ENCODE measurements at regions not wholly inside any gene's neighbourhood (a gene's known extent, or its start where the extent isn't known, plus 50 kb on each side); places are given as distances from the start of the nearest gene placed in this dataset.

DNA sequence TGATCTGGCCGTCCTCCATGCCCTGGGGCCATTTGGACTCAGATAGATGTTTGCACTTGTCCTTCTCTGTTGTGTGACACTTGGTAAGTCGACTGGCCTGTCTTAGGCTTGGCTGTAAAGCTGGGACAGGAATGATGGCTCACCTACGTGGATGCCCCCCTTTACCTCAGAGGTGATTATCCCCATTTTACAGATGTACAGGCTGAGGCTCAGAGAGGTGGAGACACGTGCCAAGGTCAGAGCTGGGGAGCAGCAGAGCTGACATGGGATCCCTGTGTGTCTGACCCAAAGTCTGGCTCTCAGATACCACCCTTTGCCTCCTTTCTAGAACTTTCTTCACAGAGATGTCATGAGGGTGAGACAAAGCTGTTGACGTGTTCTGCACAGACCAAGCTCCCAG, 71.3 kb upstream of the CIBAR2 start:
- H3K36me3 ChIP-seq, result no peaks in the 10 kb centered on the region
- intact Hi-C loops (cut with DNase I; ENCODE audit: low total_unique reads) (no loop called here), in situ Hi-C loops (cut with MboI; ENCODE audit: low pct_ligation_motif_present in 1 of 4, low pct_unique_long_range_greater_than_20kb in 1 of 4, low sequenced_read_pairs in 3 of 4) (no loop called here)
- H3K27ac ChIP-seq, result no peak overlapping the region
- TF ChIP-seq POLR2A (IDR thresholded peaks at IDR 0.05), result no peak
- no peak for TF ChIP-seq EP300 (IDR thresholded peaks at IDR 0.05; ENCODE audit: low read depth)
- TF ChIP-seq POLR2AphosphoS5 (IDR thresholded peaks at IDR 0.05), result no peak
- TF ChIP-seq, protein P1, sequence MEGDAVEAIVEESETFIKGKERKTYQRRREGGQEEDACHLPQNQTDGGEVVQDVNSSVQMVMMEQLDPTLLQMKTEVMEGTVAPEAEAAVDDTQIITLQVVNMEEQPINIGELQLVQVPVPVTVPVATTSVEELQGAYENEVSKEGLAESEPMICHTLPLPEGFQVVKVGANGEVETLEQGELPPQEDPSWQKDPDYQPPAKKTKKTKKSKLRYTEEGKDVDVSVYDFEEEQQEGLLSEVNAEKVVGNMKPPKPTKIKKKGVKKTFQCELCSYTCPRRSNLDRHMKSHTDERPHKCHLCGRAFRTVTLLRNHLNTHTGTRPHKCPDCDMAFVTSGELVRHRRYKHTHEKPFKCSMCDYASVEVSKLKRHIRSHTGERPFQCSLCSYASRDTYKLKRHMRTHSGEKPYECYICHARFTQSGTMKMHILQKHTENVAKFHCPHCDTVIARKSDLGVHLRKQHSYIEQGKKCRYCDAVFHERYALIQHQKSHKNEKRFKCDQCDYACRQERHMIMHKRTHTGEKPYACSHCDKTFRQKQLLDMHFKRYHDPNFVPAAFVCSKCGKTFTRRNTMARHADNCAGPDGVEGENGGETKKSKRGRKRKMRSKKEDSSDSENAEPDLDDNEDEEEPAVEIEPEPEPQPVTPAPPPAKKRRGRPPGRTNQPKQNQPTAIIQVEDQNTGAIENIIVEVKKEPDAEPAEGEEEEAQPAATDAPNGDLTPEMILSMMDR (IDR thresholded peaks at IDR 0.05), result no peak
- WGBS, 2 donors (ENCODE audit: low coverage in 1 of 2), result 74% methylated on average over 5 of the region's 5 CpGs; no CpG with 5 or more reads in 1 of the 2 donors
- H3K4me3 ChIP-seq, result no peak overlapping the region
- no peak for DNase-seq
- H3K9me3 ChIP-seq, result peaks cover 0 to 6% of the 10 kb centered on the region in 2 donors
- H3K4me1 ChIP-seq, result peaks cover 0 to 6% (median 2%) of the 10 kb centered on the region in 4 donors
- H3K27me3 ChIP-seq, result no peaks in the 10 kb centered on the region

DNA sequence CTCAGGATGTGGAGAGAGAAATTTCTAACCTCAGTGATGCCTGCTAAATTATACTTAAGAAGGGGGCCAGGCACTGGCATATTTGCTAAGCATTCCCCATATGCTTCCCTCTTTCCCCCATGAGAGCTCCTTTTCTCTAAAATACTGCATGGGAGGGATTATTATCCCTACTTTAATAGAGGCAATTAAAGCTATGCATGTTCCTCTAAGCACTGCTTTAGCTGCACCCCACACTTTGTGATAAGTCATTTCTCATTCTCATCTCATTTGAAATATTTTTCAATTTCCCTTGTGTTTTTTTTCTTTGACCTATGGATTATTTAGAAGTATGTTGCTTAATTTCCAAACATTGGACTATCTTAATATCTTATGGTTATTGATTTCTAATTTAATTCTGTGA, 72.1 kb upstream of the CIBAR2 start:
- in situ Hi-C loops (cut with MboI; ENCODE audit: low pct_ligation_motif_present in 1 of 4, low pct_unique_long_range_greater_than_20kb in 1 of 4, low sequenced_read_pairs in 3 of 4), result no loop called here
- Histone ChIP-seq H3K9me3 (peaks cover 0 to 6% of the 10 kb centered on the region in 2 donors), H3K4me1 (peaks cover 0 to 9% (median 3%) of the 10 kb centered on the region in 4 donors), H3K27ac (no peak overlapping the region), H3K27me3 (no peaks in the 10 kb centered on the region), H3K36me3 (no peaks in the 10 kb centered on the region), H3K4me3 (no peak overlapping the region)
- intact Hi-C loops (cut with DNase I; ENCODE audit: low total_unique reads), result no loop called here
- no peak for DNase-seq
- TF ChIP-seq POLR2AphosphoS5 (IDR thresholded peaks at IDR 0.05) (no peak), POLR2A (IDR thresholded peaks at IDR 0.05) (no peak), EP300 (IDR thresholded peaks at IDR 0.05; ENCODE audit: low read depth) (no peak)
- TF ChIP-seq, protein P1 (IDR thresholded peaks at IDR 0.05), result no peak

DNA sequence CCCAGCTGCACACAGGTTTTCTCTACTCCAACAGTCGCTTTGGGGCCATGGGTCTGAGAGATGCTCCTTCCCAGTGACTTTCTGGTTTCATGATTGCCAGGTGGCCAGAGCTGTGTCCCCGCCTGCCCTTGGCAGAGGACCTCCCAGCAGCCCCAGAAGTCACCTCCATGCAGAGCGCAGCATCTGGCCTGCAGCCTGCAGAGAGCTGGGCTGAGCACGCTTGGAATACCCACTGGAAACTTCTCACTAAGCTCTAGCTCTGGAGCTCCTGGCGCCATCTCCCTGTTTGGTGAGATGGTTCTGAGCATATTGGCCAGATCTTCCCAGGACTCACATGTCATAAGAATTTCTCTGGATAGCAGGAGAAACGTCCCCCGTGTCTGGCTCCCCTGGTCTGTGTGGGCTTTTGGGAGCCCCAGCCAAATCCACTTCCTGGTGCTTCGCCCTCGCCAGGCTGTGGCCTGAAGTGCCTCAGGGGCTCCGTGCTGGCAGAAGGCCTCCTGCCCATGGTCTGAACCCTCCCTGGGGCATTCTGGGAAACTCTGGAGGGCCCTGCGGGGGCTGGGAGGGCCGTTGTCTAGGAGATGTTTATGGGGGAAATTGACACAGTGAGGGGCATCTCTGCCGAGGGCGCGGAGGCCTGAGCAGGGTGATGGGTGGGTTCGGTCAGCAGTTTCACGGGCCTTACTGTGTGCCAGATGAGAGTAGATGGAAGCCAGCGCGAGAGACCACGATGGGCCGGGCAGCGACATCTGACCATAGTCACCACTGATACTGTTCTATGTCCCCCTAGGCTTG, 73.2 kb upstream of the CIBAR2 start:
- H3K4me3 ChIP-seq, result no peak overlapping the region
- no peak overlapping the region for H3K27ac ChIP-seq
- TF ChIP-seq EP300 (IDR thresholded peaks at IDR 0.05; ENCODE audit: low read depth) (no peak), POLR2A (IDR thresholded peaks at IDR 0.05) (no peak), POLR2AphosphoS5 (IDR thresholded peaks at IDR 0.05) (no peak)
- TF ChIP-seq, protein P1 (IDR thresholded peaks at IDR 0.05), result no peak
- peaks cover 0 to 9% (median 3%) of the 10 kb centered on the region in 4 donors for H3K4me1 ChIP-seq
- intact Hi-C loops (cut with DNase I; ENCODE audit: low total_unique reads), result no loop called here
- in situ Hi-C loops (cut with MboI; ENCODE audit: low pct_ligation_motif_present in 1 of 4, low pct_unique_long_range_greater_than_20kb in 1 of 4, low sequenced_read_pairs in 3 of 4), result no loop called here
- no peaks in the 10 kb centered on the region for H3K36me3 ChIP-seq
- no peak for DNase-seq
- peaks cover 0 to 6% of the 10 kb centered on the region in 2 donors for H3K9me3 ChIP-seq
- no peaks in the 10 kb centered on the region for H3K27me3 ChIP-seq
- 85 to 100% methylated on average over 2 to 21 of the region's 22 CpGs for WGBS, 2 donors (ENCODE audit: low coverage in 1 of 2)

DNA sequence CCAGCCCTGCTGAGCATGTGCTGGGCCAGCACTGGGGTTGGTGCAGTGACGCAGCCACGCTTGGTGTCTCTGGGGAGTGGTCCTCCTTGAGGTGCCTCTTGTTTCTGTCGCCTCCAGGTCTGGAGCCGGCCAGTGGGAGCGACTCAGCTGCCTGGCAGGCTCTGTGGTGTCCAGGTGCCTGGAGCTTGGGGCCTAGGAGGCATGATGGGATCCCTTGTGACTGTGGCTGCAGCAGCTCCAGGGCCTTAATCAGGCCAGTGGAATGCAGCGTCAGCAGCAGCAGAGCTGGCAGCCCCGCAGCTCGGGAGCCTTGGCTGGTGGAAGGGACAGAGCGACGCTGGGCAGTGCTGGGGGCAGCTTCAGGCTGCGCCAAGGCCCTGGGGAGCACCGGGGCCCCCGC, 74.7 kb upstream of the CIBAR2 start:
- TF ChIP-seq POLR2AphosphoS5 (IDR thresholded peaks at IDR 0.05), result no peak
- TF ChIP-seq EP300 (IDR thresholded peaks at IDR 0.05; ENCODE audit: low read depth), result no peak
- TF ChIP-seq, protein P1 (IDR thresholded peaks at IDR 0.05), result no peak
- intact Hi-C loops (cut with DNase I; ENCODE audit: low total_unique reads), result no loop called here
- peak overlapping the region in 2 of 4 donors; percentile 26 to 37 for H3K27ac ChIP-seq

More for the DNA sequence above, 74.7 kb upstream of the CIBAR2 start:
- WGBS, 2 donors (ENCODE audit: low coverage in 1 of 2), result 63 to 86% methylated on average over 2 to 12 of the region's 13 CpGs
- in situ Hi-C loops (cut with MboI; ENCODE audit: low pct_ligation_motif_present in 1 of 4, low pct_unique_long_range_greater_than_20kb in 1 of 4, low sequenced_read_pairs in 3 of 4), result no loop called here
- Histone ChIP-seq H3K4me1 (peaks cover 0 to 9% (median 3%) of the 10 kb centered on the region in 4 donors), H3K36me3 (no peaks in the 10 kb centered on the region), H3K9me3 (peaks cover 0 to 6% of the 10 kb centered on the region in 2 donors), H3K27me3 (no peaks in the 10 kb centered on the region), H3K4me3 (no peak overlapping the region)
- no peak for DNase-seq
